GM10266 (cell line): ENCODE measurements at regions not wholly inside any gene's neighbourhood (a gene's known extent, or its start where the extent isn't known, plus 50 kb on each side); places are given as distances from the start of the nearest gene placed in this dataset.

Source experiments
- DNase-seq: peaks from one replicate; pipeline ENCODE4 v3.0.0; 2012; ENCODE audit errors: extremely low spot score
- TF ChIP-seq, protein P1 (sequence below): IDR thresholded peaks from 2 replicates; pipeline ENCODE4 v1.5.1; 2012; ENCODE audit warnings: mild to moderate bottlenecking, low read depth; ENCODE audit not compliant: control insufficient read depth, insufficient read depth; ENCODE audit errors: missing control alignments

DNA sequence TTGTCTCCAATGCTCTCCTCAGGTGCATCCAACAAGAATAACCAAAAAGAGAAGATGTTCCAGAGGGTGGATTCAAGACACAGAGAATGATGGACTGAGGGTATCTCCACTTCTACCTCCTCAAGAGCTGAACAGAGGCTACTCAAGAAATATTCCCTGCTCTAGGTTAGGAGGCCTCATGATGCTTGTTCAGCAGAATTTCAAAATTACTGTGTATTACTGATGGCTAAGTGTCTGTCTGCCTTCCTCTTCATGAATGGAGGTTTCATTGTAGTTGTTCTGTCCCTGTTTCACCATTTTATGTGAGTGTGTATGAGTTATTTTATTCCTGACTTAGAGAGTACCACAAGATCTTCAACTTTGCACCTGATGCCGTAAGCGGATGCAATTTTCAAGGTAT lies 76.8 kb downstream of the JRKL start:
- TF ChIP-seq, protein P1, sequence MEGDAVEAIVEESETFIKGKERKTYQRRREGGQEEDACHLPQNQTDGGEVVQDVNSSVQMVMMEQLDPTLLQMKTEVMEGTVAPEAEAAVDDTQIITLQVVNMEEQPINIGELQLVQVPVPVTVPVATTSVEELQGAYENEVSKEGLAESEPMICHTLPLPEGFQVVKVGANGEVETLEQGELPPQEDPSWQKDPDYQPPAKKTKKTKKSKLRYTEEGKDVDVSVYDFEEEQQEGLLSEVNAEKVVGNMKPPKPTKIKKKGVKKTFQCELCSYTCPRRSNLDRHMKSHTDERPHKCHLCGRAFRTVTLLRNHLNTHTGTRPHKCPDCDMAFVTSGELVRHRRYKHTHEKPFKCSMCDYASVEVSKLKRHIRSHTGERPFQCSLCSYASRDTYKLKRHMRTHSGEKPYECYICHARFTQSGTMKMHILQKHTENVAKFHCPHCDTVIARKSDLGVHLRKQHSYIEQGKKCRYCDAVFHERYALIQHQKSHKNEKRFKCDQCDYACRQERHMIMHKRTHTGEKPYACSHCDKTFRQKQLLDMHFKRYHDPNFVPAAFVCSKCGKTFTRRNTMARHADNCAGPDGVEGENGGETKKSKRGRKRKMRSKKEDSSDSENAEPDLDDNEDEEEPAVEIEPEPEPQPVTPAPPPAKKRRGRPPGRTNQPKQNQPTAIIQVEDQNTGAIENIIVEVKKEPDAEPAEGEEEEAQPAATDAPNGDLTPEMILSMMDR = no peak
- DNase-seq = no peak

GRCh38 chr11:96469776-96470175 lies 80.0 kb downstream of the JRKL start:
- no peak for DNase-seq
- TF ChIP-seq, protein P1 = no peak

- DNase-seq = no peak
- TF ChIP-seq, protein P1 = no peak
These were observed 80.7 kb downstream of the JRKL start for GRCh38 chr11:96470521-96470920.

DNA sequence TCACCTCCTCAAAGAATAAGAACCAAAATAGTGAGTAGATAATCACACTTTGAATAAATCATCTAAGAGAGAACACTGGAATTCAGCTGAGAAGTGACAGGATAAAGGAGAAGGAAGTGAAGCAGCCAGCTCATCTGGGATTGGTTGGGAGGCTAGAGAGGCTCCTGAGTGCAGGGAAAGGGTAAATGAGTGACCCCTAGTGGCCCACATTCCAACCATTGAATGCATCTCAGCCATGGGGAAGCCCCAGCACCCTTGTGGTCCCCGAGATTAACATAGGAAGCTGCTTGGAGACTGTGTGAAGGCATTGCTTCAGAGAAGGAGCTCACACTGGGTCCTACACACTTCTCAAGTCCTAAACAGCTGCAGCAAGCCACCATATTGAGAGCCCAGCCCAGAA lies 82.3 kb downstream of the JRKL start:
- TF ChIP-seq, protein P1 = no peak
- DNase-seq = no peak

DNA sequence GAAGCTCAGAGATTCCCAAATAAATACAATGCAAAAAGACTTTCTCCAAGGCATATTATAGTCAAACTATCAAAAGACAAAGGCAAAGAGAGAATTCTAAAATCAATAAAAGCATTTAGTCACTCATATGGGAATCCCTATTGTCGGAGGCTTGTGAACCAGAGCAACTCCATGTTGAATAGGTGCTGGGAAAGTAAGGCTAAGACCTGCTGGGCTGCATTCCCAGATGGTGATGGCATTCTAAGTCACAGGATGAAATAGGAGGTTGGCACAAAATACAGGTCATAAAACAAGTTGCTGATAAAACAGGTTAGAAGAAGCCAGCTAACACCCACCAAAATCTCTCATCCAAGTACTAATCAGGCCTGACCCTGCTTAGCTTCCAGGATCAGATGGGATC lies 84.5 kb downstream of the JRKL start:
- DNase-seq = no peak
- TF ChIP-seq, protein P1 = no peak

- TF ChIP-seq, protein P1 = no peak
- DNase-seq = no peak
These were observed 91.4 kb downstream of the JRKL start for GRCh38 chr11:96481204-96481603.

DNA sequence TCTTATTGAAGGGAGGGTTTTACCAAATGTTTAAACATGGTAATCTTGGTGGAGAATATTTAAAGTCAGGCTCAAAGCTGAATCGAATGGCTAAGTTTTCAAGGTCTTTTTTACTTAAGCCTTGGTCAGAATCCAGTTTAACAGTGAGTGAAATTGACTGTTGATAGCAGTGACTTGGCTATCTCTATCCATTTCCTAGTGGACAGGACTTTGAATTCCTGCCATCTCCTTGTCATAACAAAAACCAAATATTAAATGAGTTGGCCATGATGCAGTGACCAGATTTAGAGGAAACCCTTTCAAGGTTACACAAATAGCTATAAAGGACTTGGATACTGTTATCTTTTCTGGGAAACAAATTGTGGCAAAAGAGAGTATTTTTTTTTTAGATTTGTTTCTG lies 92.0 kb downstream of the JRKL start:
- DNase-seq = no peak
- TF ChIP-seq, protein P1 = no peak

- TF ChIP-seq, protein P1 = no peak
These were observed 92.4 kb downstream of the JRKL start for GRCh38 chr11:96482193-96482592.

More at GRCh38 chr11:96482193-96482592, 92.4 kb downstream of the JRKL start:
- DNase-seq = no peak
